HepG2 (cell line): ENCODE measurements at regions not wholly inside any gene's neighbourhood (a gene's known extent, or its start where the extent isn't known, plus 50 kb on each side); places are given as distances from the start of the nearest gene placed in this dataset.

Source experiments
- ATAC-seq: fragments of 200-7000 bp; cut with Tn5 transposase; 3 replicates; pipeline ENCODE4 v1.9.1; 2020; ENCODE audit warnings: mild to moderate bottlenecking, moderate library complexity
- BruUV-seq: library from RNA; stranded (reverse); fragments of 400-500 nt; replicated peaks from 2 replicates; lab custom pipeline; 2021; lab: Mats Ljungman, UMichigan
- CTCF ChIA-PET: fragments of 300-600 bp; formaldehyde crosslinking; extraction: SDS; loops from one replicate; lab custom pipeline; 2021; ENCODE audit warnings: low total read pairs, inconsistent platforms, low intra/inter-chr PET ratio; lab: Yijun Ruan, JAX
- POLR2A ChIA-PET: fragments of 350-600 bp; sonication (Branson Sonifier 250); formaldehyde crosslinking; loops from one replicate; lab custom pipeline; 2020; ENCODE audit warnings: antibody characterized with exemption, inconsistent platforms; lab: Yijun Ruan, JAX
- DNase-seq: peaks from one replicate; pipeline ENCODE4 v3.0.0-alpha.2; 2015; ENCODE audit warnings: low spot score
- FAIRE-seq: peaks from 3 replicates; lab custom pipeline; 2011; peaks lifted over from hg19 to GRCh38; lab: Jason Lieb, UNC
- H2AFZ ChIP-seq: one replicate; pipeline ENCODE4 v1.6.1; 2011; ENCODE audit warnings: low read length, inconsistent platforms
- H3K27ac ChIP-seq: fragments of 300-600 bp; 3 replicates; pipeline ENCODE4 v1.8.0; 2011; ENCODE audit warnings: mixed run types, mild to moderate bottlenecking, mixed read lengths, low read length, inconsistent platforms; ENCODE audit not compliant: insufficient read depth; ENCODE audit errors: extremely low read length
- H3K27me3 ChIP-seq, 2 experiments: fragments of 200-600 bp in 1 of 2; 2 replicates in 1 of 2; 3 replicates in 1 of 2; pipeline versions ENCODE4 v1.6.0 to v1.8.0; 2011; ENCODE audit warnings: low read length in 2 of 2, mild to moderate bottlenecking in 2 of 2, moderate library complexity in 2 of 2, inconsistent platforms in 1 of 2; ENCODE audit not compliant: insufficient read depth in 2 of 2, control insufficient read depth in 1 of 2
- H3K36me3 ChIP-seq, 2 experiments: fragments of 200-600 bp in 1 of 2; replicated peaks in 1 of 2; 2 replicates in 1 of 2; 3 replicates in 1 of 2; pipeline versions ENCODE4 v1.5.1 to v1.8.0; 2011; ENCODE audit warnings: low read length in 2 of 2, inconsistent platforms in 1 of 2; ENCODE audit not compliant: insufficient read depth in 2 of 2, control insufficient read depth in 1 of 2
- H3K4me1 ChIP-seq: 2 replicates; pipeline ENCODE4 v1.5.1; 2012; ENCODE audit warnings: low read length, inconsistent platforms; ENCODE audit not compliant: insufficient read depth
- H3K4me2 ChIP-seq: 2 replicates; pipeline ENCODE4 v1.6.0; 2011; ENCODE audit warnings: low read depth, low read length, inconsistent platforms
- H3K4me3 ChIP-seq, 3 experiments: fragments of 200-600 bp in 1 of 3; sonication (generic), shearing (Covaris generic) in 1 of 3; replicated peaks in 1 of 3; 2 replicates each; pipeline ENCODE4 v1.5.1; 2011 to 2016; ENCODE audit warnings: low read length in 3 of 3, inconsistent platforms in 2 of 3, low read depth in 2 of 3, mild to moderate bottlenecking in 2 of 3, control low read depth in 1 of 3, mixed read lengths in 1 of 3; ENCODE audit not compliant: insufficient read depth in 1 of 3
- H3K79me2 ChIP-seq: one replicate; pipeline ENCODE4 v1.6.1; 2011; ENCODE audit warnings: low read length, inconsistent platforms; ENCODE audit not compliant: insufficient read depth
- H3K9ac ChIP-seq: 2 replicates; pipeline ENCODE4 v1.6.0; 2011; ENCODE audit warnings: mild to moderate bottlenecking, low read depth, low read length, inconsistent platforms; ENCODE audit not compliant: insufficient read depth
- H3K9me3 ChIP-seq: 2 replicates; pipeline ENCODE4 v1.5.1; 2012; ENCODE audit warnings: mild to moderate bottlenecking, low read length
- H4K20me1 ChIP-seq: 2 replicates; pipeline ENCODE4 v1.6.0; 2011; ENCODE audit warnings: inconsistent platforms, mild to moderate bottlenecking, low read length, moderate library complexity; ENCODE audit not compliant: insufficient read depth
- AGO1 ChIP-seq: fragments of 200-400 bp; formaldehyde crosslinking; IDR thresholded peaks from 2 replicates; pipeline ENCODE4 v1.6.1; 2017; ENCODE audit warnings: mild to moderate bottlenecking, low read depth, low read length, moderate library complexity; ENCODE audit not compliant: poor library complexity, severe bottlenecking
- CEBPZ ChIP-seq: IDR thresholded peaks from 2 replicates; pipeline ENCODE4 v1.6.1; 2012; ENCODE audit warnings: low read length, improper control_type of control experiment
- ELF3 ChIP-seq: IDR thresholded peaks from 2 replicates; pipeline ENCODE4 v1.6.1; 2016; ENCODE audit warnings: missing genetic modification reagents, missing compliant biosample characterization
- NBN ChIP-seq: fragments of 450-650 bp; conservative IDR thresholded peaks from 2 replicates; pipeline ENCODE4 v1.6.1; 2017
- RERE ChIP-seq: IDR thresholded peaks from 2 replicates; pipeline ENCODE4 v1.6.1; 2016; ENCODE audit warnings: low read depth, missing genetic modification reagents, missing compliant biosample characterization
- ZNF101 ChIP-seq: sonication (generic); formaldehyde crosslinking; IDR thresholded peaks from 2 replicates; pipeline ENCODE4 v1.4.0; 2020; ENCODE audit warnings: mild to moderate bottlenecking, low read depth, missing genetic modification reagents, borderline replicate concordance
- ZNF331 ChIP-seq: sonication (generic); formaldehyde crosslinking; IDR thresholded peaks from 2 replicates; pipeline ENCODE4 v1.4.0; 2020; ENCODE audit warnings: missing genetic modification reagents
- ZNF430 ChIP-seq: sonication (generic); formaldehyde crosslinking; IDR thresholded peaks from 2 replicates; pipeline ENCODE4 v1.9.0; 2021; ENCODE audit warnings: mild to moderate bottlenecking, missing genetic modification reagents
- ZNF546 ChIP-seq: sonication (generic); formaldehyde crosslinking; conservative IDR thresholded peaks from 2 replicates; pipeline ENCODE4 v1.8.1; 2023; ENCODE audit warnings: mild to moderate bottlenecking, missing genetic modification reagents
- ZSCAN5A ChIP-seq: sonication (generic); formaldehyde crosslinking; IDR thresholded peaks from 2 replicates; pipeline ENCODE4 v1.8.0; 2022; ENCODE audit warnings: mild to moderate bottlenecking, missing genetic modification reagents, borderline replicate concordance
- WGBS: methylation state at CpG from one replicate; pipeline ENCODE4 v1.1.6; 2017; ENCODE audit warnings: low lambda C conversion rate; 5-methylcytosine and 5-hydroxymethylcytosine counted together
- in situ Hi-C: cut with HindIII; loops from 2 replicates; pipeline ENCODE4 v1.10.0; 2017; ENCODE audit warnings: low pct_unique_long_range_greater_than_20kb; ENCODE audit not compliant: extremely low pct_ligation_motif_present
- intact Hi-C: fragments of 100-400 bp; cut with micrococcal nuclease; formaldehyde crosslinking; loops from one replicate; pipeline ENCODE4 v1.10.0; 2022; ENCODE audit not compliant: unreplicated experiment

- H3K4me2 ChIP-seq, result no peak overlapping the region
- no peak for FAIRE-seq
- intact Hi-C loops, result no loop called here
Observed at GRCh38 chr1:57857809-57858208, 433.9 kb upstream of the DAB1 start.

GRCh38 chr1:57854436-57854835 is 430.6 kb upstream of the DAB1 start:
- CTCF ChIA-PET, result no interaction called here
- FAIRE-seq, result no peak
- TF ChIP-seq CEBPZ (no peak), ELF3 (no peak), RERE (no peak), AGO1 (no peak)

More at GRCh38 chr1:57857809-57858208, 433.9 kb upstream of the DAB1 start:
- no peaks in the 10 kb centered on the region for H3K79me2 ChIP-seq
- no peak for ATAC-seq
- CTCF ChIA-PET, result no interaction called here
- no peak overlapping the region for H3K4me3 ChIP-seq
- H3K36me3 ChIP-seq, result no peaks in the 10 kb centered on the region
- POLR2A ChIA-PET, result no interaction called here
- no peak for DNase-seq
- no peaks in the 10 kb centered on the region for H3K27me3 ChIP-seq
- H2AFZ ChIP-seq, result no peak overlapping the region
- BruUV-seq, result no TSS peak
- no peaks in the 10 kb centered on the region for H3K4me1 ChIP-seq
- no peak for TF ChIP-seq ZSCAN5A
- no peak for TF ChIP-seq ZNF430 (CRISPR knock-in tag)
- no peak for TF ChIP-seq ZNF546 (CRISPR knock-in tag)
- TF ChIP-seq ZNF331 (CRISPR knock-in tag), result no peak
- TF ChIP-seq ZNF101 (CRISPR knock-in tag), result no peak
- TF ChIP-seq NBN, result no peak
- H3K9me3 ChIP-seq, result no peaks in the 10 kb centered on the region
- H4K20me1 ChIP-seq, result no peaks in the 10 kb centered on the region
- in situ Hi-C loops, result no loop called here
- no peak overlapping the region for H3K9ac ChIP-seq
- 0% methylated on average over 1 of the region's 1 CpG for WGBS
- H3K27ac ChIP-seq, result no peak overlapping the region

More at GRCh38 chr1:57854436-57854835, 430.6 kb upstream of the DAB1 start:
- H3K36me3 ChIP-seq, result no peaks in the 10 kb centered on the region
- intact Hi-C loops, result no loop called here
- H3K4me1 ChIP-seq, result no peaks in the 10 kb centered on the region
- H3K79me2 ChIP-seq, result no peaks in the 10 kb centered on the region
- DNase-seq (no peak), ATAC-seq (no peak)
- H2AFZ ChIP-seq, result no peak overlapping the region
- H4K20me1 ChIP-seq, result no peaks in the 10 kb centered on the region
- H3K4me3 ChIP-seq, result no peak overlapping the region
- no TSS peak for BruUV-seq
- in situ Hi-C loops, result no loop called here
- WGBS, result 3% methylated on average over 3 of the region's 3 CpGs
- no peaks in the 10 kb centered on the region for H3K9me3 ChIP-seq
- H3K9ac ChIP-seq, result no peak overlapping the region
- no peaks in the 10 kb centered on the region for H3K27me3 ChIP-seq
- no peak overlapping the region for H3K27ac ChIP-seq
- POLR2A ChIA-PET, result no interaction called here
- no peak overlapping the region for H3K4me2 ChIP-seq
